ENCODE measurements at regions not wholly inside any gene's neighbourhood (a gene's known extent, or its start where the extent isn't known, plus 50 kb on each side); places are given as distances from the start of the nearest gene placed in this dataset.

- TF ChIP-seq POU6F1 (CRISPR knock-in tag; IDR thresholded peaks at IDR 0.05; ENCODE audit: borderline replicate concordance, low read depth) (no peak), ZFP3 (CRISPR knock-in tag; IDR thresholded peaks at IDR 0.05) (no peak), ARNTL (CRISPR knock-in tag; IDR thresholded peaks at IDR 0.05; ENCODE audit: borderline replicate concordance, low read depth) (no peak), ZC3H10 (CRISPR knock-in tag; IDR thresholded peaks at IDR 0.05) (no peak), ZNF565 (CRISPR knock-in tag; conservative IDR thresholded peaks at IDR 0.05; ENCODE audit: low read depth) (no peak)
- TF ChIP-seq, protein P1, sequence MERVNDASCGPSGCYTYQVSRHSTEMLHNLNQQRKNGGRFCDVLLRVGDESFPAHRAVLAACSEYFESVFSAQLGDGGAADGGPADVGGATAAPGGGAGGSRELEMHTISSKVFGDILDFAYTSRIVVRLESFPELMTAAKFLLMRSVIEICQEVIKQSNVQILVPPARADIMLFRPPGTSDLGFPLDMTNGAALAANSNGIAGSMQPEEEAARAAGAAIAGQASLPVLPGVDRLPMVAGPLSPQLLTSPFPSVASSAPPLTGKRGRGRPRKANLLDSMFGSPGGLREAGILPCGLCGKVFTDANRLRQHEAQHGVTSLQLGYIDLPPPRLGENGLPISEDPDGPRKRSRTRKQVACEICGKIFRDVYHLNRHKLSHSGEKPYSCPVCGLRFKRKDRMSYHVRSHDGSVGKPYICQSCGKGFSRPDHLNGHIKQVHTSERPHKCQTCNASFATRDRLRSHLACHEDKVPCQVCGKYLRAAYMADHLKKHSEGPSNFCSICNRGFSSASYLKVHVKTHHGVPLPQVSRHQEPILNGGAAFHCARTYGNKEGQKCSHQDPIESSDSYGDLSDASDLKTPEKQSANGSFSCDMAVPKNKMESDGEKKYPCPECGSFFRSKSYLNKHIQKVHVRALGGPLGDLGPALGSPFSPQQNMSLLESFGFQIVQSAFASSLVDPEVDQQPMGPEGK (CRISPR knock-in tag; IDR thresholded peaks at IDR 0.05; ENCODE audit: borderline replicate concordance), result no peak
Measured at GRCh38 chr5:166957782-166958181, 1333.7 kb upstream of the WWC1 start (continued).

GRCh38 chr5:166959766-166960165 lies 1331.7 kb upstream of the WWC1 start:
- no peak for ATAC-seq
- TF ChIP-seq POU6F1 (CRISPR knock-in tag; IDR thresholded peaks at IDR 0.05; ENCODE audit: borderline replicate concordance, low read depth), result no peak
- no peak for TF ChIP-seq ARNTL (CRISPR knock-in tag; IDR thresholded peaks at IDR 0.05; ENCODE audit: borderline replicate concordance, low read depth)
- TF ChIP-seq PPARA (CRISPR knock-in tag; IDR thresholded peaks at IDR 0.05; ENCODE audit: borderline replicate concordance), result no peak
- TF ChIP-seq ZNF565 (CRISPR knock-in tag; conservative IDR thresholded peaks at IDR 0.05; ENCODE audit: low read depth), result no peak
- no peak for TF ChIP-seq OSR1 (CRISPR knock-in tag; IDR thresholded peaks at IDR 0.05)

DNA sequence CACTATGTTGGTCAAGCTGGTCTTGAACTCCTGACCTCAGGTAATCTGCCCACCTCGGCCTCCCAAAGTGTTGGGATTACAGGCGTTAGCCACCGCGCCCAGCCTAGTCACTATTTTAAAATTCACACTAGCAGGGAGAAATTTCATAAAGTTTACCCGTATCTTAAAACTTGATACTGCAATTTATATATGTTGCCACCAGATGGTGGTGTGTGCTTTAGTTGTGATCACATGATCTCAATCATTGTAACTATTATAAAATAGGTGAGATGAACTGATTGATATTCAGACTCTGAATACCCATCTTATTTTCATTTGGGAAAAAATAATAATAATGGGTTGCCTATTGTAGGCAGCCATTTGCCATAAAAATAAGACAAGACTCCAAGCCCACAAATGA lies 1330.4 kb upstream of the WWC1 start:
- TF ChIP-seq ZFP3 (CRISPR knock-in tag; IDR thresholded peaks at IDR 0.05) (no peak), POU6F1 (CRISPR knock-in tag; IDR thresholded peaks at IDR 0.05; ENCODE audit: borderline replicate concordance, low read depth) (no peak), CSRNP3 (CRISPR knock-in tag; IDR thresholded peaks at IDR 0.05) (no peak)
- ATAC-seq, result no peak

- TF ChIP-seq OSR1 (CRISPR knock-in tag; IDR thresholded peaks at IDR 0.05), result no peak
- ATAC-seq, result no peak
Measured at GRCh38 chr5:166961913-166962312, 1329.5 kb upstream of the WWC1 start.

DNA sequence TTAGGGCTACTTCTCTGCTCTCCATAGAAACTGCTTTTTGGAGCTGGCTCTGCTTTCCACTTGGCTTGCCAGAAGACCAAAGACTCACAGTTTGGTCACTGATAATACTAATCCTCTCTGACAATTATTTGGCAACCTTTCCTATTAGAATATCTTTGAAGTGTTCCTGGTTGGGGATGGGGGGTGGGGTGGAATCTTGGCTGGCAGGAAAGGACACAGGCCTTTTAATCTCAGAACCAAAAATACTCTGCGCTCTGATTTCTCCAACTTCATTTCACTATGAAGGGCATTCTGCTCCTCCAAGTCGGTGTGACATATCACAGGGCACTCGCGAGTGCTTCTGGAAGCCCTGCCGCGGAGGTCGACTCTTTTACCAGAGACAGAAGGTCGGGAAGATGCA lies 1329.0 kb upstream of the WWC1 start:
- no peak for ATAC-seq
- no peak for TF ChIP-seq BACH2 (CRISPR knock-in tag; IDR thresholded peaks at IDR 0.05; ENCODE audit: borderline replicate concordance)
- TF ChIP-seq ZC3H10 (CRISPR knock-in tag; IDR thresholded peaks at IDR 0.05), result no peak
- no peak for TF ChIP-seq ARNTL (CRISPR knock-in tag; IDR thresholded peaks at IDR 0.05; ENCODE audit: borderline replicate concordance, low read depth)
- no peak for TF ChIP-seq RARB (CRISPR knock-in tag; IDR thresholded peaks at IDR 0.05)
- no peak for TF ChIP-seq ZNF565 (CRISPR knock-in tag; conservative IDR thresholded peaks at IDR 0.05; ENCODE audit: low read depth)
- no peak for TF ChIP-seq ISL1 (CRISPR knock-in tag; IDR thresholded peaks at IDR 0.05)
- no peak for TF ChIP-seq ZFP30 (CRISPR knock-in tag; IDR thresholded peaks at IDR 0.05)
- TF ChIP-seq OSR1 (CRISPR knock-in tag; IDR thresholded peaks at IDR 0.05), result no peak
- TF ChIP-seq, protein P2, sequence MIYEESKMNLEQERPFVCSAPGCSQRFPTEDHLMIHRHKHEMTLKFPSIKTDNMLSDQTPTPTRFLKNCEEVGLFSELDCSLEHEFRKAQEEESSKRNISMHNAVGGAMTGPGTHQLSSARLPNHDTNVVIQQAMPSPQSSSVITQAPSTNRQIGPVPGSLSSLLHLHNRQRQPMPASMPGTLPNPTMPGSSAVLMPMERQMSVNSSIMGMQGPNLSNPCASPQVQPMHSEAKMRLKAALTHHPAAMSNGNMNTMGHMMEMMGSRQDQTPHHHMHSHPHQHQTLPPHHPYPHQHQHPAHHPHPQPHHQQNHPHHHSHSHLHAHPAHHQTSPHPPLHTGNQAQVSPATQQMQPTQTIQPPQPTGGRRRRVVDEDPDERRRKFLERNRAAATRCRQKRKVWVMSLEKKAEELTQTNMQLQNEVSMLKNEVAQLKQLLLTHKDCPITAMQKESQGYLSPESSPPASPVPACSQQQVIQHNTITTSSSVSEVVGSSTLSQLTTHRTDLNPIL (CRISPR knock-in tag; IDR thresholded peaks at IDR 0.05; ENCODE audit: low read depth), result no peak
- no peak for TF ChIP-seq SNAI2 (CRISPR knock-in tag; IDR thresholded peaks at IDR 0.05)
- no peak for TF ChIP-seq POU6F1 (CRISPR knock-in tag; IDR thresholded peaks at IDR 0.05; ENCODE audit: borderline replicate concordance, low read depth)
- no peak for TF ChIP-seq PPARA (CRISPR knock-in tag; IDR thresholded peaks at IDR 0.05; ENCODE audit: borderline replicate concordance)
- no peak for TF ChIP-seq ZNF70 (CRISPR knock-in tag; IDR thresholded peaks at IDR 0.05)
- TF ChIP-seq TOX (CRISPR knock-in tag; IDR thresholded peaks at IDR 0.05; ENCODE audit: borderline replicate concordance), result no peak
- TF ChIP-seq ESRRG (CRISPR knock-in tag; IDR thresholded peaks at IDR 0.05), result no peak
- no peak for TF ChIP-seq TSHZ2 (CRISPR knock-in tag; IDR thresholded peaks at IDR 0.05)

Measured in SK-N-SH treated with all-trans-retinoic acid at 6 μM for 48 hours (cell line).